GM19324 (cell line): ENCODE measurements at regions not wholly inside any gene's neighbourhood (a gene's known extent, or its start where the extent isn't known, plus 50 kb on each side); places are given as distances from the start of the nearest gene placed in this dataset.
"Not testable (repeated sequence)": the region's sequence is repeated elsewhere in the genome, so short reads cannot be mapped to it uniquely, and the experiment has no call there.

Experiments used
- ATAC-seq: cut with Tn5 transposase; IDR thresholded peaks from one replicate; pipeline ENCODE4 v1.9.1; 2021; ENCODE audit warnings: mild to moderate bottlenecking, moderate library complexity; ENCODE audit not compliant: unreplicated experiment, low FRiP score

DNA sequence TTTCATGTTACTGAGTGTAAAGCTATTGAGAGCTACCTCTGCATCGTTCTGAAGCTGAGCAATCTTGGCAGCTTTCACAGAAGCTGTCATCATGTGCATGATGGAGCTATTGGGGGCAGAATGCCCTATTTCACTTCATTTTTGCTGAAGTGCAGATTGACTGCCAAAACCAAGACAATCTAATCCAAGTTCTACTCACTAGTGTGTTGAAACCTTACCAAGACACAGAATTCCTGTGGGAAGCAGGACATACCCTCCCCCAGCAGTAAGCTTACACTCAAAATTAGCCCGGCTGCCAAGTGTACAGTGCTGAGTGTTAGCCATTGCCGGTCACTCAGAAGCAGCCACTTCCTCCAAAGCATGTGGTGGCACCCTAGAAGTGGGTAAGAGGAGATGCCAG, 177.3 kb upstream of the TENT5A start:
- ATAC-seq = no peak

DNA sequence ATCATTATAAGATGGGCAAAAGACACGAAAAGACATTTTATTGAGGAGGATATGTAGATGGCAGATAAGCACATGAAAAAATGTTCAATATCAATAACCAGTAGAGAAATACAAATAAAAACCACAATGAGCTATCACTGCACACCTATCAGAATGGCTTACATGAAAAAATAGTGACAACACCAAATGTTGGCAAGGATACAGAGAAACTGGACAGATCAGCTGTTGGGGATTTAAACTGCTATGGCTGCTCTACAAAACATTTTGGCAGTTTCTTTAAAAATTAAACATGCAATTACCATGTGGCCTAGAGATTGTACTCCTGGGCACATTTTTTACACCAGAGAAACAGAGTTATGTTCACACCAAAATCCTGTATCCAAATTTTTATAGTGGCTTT, 172.7 kb upstream of the TENT5A start:
- no peak for ATAC-seq

DNA sequence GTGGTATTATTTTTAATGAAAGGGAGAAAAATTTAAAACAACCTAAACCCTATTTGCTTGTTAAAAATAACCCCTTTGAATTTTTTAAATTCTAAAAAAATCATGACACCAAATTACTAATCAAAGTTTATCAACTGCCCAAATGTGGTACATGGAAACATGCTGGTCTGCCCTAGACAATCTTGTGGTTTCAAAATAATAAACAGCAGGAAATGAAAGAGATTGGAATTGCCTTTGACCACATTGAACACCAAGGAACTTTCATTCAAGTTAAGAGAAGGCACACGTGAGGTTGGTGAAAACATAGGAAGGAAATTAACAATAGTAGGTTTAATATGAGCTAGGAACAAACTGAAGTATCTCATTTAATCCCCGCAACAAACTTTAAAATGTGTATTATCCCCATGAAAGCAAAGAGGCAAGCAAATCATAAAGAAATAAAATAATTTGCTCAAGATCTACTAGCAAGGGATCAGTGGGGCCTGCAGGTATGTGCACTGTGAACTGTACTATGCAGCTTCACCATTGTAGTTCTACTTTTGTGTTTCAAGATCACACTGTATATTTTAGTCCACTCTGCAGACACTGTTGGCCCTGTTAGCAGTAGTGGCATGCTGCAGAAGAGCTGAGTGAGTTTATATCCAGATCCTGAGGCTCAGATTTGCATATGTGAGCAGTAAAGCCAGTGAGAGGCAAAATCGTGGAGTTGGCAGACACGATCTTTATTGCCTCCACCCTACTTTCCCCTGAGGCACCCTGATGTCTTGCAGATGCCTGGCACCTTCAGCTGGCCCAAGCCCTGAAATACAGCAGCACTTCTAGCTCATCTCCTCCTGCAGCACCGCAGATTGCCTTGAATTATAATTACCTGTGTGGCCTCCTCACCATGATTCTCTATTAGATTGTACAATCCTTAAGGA, 157.8 kb upstream of the TENT5A start:
- ATAC-seq = no peak

DNA sequence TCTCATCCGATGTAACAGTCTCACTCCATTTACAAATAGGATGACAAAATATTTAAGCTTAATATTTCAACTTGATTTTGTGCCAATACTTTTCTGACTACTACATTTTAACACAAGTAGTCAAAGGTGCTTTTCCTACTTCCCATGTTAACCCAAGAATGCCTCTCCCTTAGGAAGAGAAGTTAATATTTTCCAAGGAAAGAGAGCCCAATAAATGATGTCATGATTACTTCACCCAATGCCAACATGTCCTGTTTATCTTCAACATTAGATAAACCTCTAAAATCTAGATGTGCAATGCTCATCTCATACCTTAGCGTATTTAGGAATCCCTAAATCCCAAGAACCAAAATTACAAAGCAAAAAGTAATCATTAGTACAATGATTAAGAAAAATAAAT, 156.7 kb upstream of the TENT5A start:
- no peak for ATAC-seq

DNA sequence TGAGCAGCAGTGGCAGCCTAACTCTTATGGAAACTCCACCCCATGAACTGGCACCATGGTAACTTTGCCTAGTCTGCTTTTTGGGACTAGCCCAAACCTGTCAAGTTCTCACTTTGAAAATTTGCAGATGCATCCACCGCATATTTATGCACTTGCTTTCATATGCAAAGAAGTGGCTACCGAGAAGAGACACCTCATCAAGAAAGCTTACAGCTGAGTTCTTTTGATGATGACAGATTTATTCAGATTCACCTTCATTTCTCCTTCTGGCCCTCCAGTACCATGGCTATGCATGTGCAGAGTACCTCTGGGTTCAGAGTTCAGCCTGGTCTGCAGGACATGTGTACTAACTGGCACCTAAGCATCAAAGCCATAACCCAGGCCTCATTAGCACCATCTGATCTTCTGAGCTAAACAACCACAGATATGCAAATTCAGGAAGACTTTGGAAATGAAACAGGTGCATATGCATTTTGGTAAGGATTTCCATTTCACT, 154.3 kb upstream of the TENT5A start:
- ATAC-seq = peak; percentile 89

DNA sequence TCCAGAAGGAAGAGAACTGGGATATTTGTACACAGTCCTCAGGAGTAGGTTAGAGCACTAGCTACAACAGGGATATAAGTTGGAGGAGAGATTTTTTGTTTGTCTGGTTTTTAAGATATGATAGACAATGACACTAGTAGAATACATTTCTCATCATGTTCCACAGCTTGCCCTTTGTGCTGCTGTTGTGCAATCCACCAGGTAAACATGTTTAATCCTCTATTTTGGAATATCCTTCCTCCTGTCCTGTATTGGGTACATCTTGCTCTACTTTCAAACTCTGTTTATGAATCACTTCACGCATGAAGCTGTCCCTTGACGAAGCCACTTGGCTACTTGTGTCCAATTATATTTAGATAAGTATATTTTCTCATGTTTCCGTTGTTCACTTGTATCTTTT, 153.6 kb upstream of the TENT5A start:
- no peak for ATAC-seq

DNA sequence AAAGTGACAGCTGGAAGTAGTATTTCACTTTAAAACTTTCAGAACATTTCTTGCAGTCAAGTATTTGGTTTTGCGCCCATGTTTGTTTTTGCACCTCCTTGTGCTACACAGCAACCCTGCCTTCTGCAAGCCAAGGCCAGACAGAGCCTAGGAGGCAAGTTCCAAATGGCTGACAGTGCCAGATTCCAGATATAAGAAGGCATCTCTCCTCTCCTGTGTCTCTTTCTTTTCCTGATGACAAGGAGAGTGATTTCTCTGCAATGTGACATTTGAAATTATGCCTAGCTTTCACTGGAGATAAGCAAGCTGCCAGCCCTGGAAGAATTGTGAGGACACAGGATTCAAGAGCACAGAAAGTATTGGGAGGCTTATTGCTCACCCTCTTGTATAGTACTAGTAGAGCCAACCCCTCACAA, 149.1 kb upstream of the TENT5A start:
- ATAC-seq = no peak

DNA sequence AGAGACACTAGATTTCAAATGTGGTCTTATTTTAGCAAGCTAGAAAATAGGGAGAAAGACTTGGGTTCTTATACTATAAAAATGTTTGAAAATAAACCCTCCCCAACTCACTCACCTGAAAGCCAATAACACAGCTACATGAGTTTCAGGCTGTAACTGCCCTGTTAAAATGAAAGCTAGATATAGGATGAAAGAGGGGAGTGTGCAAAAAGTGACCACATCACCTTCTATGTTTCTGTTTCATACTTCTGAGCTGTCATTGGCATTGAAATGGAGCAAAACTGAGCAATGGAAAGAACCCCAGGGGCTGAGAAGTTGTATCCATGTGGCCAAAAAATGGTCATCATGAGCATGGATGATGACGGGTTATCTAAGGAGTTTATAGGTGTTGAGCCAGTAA, 148.1 kb upstream of the TENT5A start:
- peak; percentile 95 for ATAC-seq

DNA sequence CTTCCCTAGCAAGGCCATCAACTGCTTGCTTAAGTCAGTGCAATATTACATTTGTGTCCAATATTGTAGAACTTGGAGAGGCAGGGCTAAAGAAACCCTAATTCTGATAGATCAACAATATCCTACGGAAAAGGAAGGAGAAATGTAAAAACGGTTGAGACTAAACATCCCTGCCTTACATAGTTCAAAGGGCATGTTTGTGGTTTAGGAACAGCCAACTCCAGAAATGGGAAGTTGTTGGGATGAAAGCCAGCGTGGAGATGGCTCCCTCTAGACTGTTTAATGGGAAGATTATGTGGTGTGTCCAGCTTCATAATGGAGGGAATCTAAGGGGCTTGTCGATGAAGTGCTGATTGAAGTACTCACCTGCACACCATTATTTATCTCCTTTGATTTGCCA, 145.3 kb upstream of the TENT5A start:
- ATAC-seq = no peak

DNA sequence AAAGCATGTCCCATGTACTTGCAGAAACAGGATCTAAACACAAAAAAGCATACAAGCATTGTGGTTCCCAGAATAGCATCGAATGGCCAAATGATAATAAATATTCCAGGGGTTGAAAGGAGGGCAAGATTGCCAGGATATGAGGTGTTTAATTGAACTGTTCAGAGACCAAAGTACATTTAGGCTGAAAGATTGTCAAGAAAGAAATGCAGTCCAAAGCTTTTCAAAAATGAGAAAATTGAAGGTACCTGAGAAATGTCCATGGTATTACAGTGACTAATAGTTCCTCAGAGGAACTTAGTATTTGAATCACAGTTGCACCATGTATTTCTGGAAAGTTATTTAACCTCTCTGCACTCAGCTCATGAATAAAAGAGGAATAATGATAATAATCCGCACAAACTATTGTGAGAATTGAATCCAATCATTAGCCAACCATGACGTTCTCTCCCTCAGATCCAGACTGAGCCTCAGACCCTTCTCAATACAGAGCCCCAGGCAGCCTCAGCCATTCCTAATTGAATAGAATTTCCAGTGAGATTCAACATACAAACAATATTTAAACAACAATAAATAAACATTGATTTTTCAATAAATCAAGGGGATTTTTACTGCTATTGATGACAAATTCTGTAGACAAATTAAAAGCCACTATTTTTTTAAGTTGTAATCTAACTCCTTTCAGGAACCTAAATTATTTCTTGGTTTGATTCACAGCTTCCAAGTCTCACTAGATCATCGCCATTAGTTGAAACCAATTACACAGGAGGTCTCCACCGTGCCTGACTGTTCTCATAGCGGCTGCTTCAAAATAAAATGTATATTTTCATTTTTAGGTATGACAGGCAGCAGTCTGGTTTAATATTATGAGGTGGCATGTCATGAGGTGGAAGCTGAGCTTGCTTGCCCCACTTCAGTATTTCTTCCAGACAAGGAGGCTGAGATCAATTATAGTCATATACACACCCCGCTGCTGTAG, 144.3 kb upstream of the TENT5A start:
- no peak for ATAC-seq

DNA sequence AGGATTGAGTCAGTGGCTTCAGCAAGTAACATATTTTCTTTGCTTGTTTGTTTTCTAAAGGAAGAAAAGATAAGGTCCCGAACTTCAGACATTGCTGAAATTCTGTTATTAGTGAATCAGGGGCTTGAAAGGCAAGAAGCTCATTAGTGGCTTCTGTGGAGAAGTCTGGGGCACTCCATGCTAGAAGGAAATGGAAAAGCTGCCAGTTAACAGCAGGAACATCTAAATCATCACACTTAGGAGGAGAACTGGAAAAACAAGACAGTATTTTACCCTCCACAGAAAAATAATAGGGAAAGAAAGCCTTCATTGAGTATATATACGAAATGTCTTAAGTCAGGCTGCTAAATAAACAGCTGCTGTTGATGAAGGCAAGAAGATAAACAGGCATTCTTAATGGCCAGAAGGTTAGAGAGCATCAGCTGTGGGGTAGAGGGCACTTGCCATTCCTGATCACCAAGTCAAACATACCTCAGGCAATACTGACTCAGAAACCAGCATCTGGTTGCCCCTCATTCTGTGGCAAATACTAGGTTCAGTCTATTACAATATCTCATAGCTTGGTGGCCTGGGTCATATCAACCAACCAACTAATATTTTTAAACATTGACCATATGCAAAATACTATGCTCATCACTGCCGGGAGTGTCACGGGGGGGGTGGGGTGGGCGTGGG, 143.2 kb upstream of the TENT5A start:
- no peak for ATAC-seq

DNA sequence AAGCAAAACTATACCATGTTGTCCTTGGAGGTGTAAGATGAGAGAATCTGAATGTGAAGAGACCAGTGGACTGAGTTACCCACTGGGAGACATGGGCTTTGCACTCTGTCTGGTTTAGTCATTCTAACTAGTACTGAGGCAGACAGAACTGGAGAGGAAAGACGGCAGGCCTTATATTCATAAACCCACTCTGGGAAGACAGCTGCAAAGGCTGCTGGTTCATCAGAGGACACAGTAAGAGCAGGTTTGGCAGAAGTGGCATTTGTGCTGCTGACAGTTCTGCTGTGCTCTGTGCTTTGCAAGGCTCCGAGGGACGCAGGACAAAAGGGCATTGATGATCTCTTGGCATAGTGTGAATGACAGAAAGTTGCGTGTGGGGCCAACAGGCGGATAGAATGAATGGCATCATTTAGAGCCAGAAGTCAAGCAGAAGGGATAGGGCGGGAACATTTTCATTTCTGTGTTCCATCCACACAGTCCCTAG, 142.3 kb upstream of the TENT5A start:
- no peak for ATAC-seq

DNA sequence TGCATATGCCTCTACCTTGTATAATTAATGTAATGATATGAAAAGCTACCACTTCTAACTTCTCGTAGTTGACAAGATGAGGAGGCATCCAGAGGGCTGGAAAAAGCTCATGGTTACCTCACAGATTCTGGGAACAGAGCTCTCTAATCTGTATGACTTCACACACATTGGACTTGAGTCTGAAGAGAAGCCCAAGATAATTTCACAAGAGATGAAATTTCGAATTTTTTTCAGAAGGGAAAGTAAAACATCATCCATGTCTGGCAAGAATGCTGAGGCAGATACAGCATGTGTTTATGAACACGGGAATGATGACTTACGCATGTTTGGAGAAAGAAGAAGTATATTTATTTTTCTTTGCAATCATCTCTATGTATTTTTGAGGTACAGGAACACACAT, 141.8 kb upstream of the TENT5A start:
- ATAC-seq = no peak

DNA sequence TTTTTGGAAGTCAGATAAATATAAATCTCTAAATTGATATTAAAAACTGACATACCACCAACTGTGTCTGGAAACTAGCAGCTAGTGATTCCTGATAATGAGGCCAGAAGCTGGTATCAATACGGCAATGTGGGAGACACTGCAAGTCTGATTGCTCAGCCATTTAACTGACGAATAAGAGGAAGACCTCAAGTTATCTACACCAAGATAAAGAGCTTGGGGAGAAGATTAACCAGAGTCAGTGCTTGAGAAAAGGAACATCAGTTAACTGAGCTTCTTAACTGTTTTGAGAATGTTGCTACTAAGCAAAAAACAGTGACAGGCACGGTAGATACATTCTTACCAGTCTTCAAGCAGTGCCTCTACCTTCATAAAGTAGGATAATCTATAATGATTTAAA, 140.4 kb upstream of the TENT5A start:
- ATAC-seq = no peak

DNA sequence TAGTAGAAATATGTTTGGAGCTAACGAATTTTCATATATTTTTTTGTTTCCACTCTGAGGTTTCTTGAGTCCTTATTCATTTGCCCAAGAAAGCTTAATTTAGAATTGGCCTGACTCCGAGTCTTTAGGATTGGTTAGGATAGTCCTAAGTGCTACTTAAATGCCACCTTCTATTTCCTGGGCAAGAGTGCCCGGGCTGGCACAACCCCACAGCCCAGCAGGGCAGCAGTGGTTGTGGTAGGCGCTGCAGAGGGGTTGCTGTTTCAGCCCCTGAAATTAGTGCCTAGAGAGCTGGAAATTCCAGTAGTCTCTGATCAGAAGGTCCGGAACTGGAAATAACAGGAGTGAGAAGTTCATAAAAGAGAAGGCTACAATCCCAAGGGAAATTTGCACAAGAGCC, 139.4 kb upstream of the TENT5A start:
- ATAC-seq = no peak

DNA sequence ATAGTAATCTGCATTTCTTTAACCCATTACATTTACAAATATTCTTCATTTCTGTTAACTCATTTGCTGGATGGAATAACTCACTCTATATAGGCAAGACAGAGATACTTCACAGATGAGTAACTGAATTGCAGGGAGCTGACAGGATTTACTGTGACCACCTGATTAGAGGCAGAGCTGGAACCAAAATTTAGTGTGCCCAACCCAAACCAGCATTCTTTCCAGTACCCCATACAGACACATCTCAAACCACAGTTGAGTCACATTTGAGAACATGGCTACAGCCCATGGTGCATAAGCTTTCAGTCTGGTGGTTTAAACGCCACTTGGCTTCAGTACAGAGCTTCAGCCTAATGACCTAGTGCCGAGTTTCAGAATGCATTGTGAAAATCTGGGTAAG, 138.4 kb upstream of the TENT5A start:
- no peak for ATAC-seq

DNA sequence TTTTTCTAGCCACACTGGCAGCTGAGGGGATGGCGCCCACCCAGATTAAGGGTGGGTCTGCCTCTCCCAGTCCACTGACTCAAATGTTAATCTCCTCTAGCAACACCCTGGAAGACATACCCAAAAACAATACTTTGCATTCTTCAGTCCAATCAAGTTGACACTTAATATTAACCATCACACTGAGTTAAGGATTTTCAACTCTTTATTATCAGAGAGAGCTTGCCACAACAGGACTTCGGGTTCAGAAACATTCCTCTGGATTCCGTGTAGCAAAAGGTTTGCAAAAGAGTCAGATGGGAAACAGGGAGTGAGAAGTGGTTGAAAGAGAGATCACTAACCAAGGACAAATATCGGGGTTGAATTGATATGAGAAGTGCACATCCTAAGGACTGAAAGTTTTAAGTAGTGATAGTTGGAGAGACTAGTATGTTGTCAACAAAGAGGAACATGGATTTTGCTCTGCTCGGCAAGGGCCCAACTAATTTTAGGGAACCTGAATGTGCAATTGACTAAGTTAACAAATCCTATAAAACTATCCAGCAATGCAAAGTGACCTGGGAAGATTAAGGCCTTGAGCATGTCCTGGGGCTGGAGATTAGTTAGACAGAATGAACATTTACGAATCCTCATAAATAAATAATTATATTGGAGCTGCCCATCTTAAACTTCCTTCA, 137.0 kb upstream of the TENT5A start:
- ATAC-seq = no peak

DNA sequence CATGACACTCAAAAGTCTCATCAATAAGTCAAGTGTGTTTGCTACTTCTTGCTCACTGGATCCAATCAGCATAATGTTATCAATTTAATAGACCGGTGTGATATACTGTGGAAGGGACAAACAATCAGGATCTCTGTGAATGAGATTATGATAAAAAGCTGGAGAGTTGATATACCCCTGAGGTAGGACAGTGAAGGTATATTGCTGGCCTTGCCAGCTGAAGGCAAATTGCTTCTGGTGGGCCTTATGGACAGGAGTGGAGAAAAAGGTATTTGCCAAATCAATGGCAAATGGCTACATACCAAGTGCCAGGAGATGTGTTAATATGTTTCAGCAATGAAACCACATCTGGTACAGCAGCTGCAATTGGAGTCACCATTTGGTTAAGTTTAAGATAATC, 134.4 kb upstream of the TENT5A start:
- ATAC-seq = not testable (repeated sequence)

DNA sequence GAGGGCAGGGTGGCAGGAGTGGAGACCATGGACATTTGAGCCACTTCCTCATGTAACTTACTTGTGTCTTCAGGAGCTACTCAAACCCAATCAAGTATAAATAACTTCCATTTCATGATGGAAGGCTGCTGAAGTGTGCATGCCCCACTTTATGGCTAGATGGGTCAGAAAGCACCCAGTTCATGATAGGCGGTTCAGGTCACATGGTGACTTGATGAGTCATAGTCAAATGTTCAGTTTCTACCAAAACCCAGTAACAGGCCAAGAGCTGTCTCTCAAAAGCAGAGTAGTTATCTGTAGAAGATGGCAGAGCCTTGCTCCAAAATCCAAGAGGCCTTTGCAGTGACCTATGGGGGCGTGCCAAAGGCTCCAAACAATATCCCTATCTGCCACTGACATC, 133.7 kb upstream of the TENT5A start:
- no peak for ATAC-seq

DNA sequence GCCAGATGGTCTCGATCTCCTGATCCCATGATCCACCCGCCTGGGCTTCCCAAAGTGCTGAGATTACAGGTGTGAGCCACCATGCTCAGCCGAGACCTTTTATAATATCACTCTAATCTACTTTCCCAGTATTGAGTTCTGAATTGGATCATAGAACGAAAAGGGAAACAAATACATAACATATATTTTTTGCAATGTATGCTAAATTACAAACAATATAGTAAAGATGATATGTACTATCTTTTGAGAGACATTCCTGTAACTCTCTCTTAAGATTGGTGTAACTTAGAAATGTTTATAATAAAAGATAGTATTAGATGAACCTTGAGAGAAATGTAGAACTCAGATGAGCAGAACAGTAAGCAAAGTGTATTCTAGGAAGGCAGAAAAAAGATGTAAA, 129.2 kb upstream of the TENT5A start:
- ATAC-seq = no peak
